A673 (cell line): ENCODE measurements at regions not wholly inside any gene's neighbourhood (a gene's known extent, or its start where the extent isn't known, plus 50 kb on each side); places are given as distances from the start of the nearest gene placed in this dataset.

Experiments used
- BruUV-seq: library from RNA; stranded (reverse); fragments of 400-500 nt; replicated peaks from 2 replicates; lab custom pipeline; 2021; lab: Mats Ljungman, UMichigan
- CTCF ChIA-PET: fragments of 300-600 bp; sonication (Branson Sonifier 250); formaldehyde crosslinking; loops from one replicate; lab custom pipeline; 2022; ENCODE audit warnings: antibody characterized with exemption; lab: Charles Lee
- POLR2A ChIA-PET: fragments of 300-600 bp; sonication (Branson Sonifier 250); formaldehyde crosslinking; loops from one replicate; lab custom pipeline; 2022; ENCODE audit warnings: antibody characterized with exemption; ENCODE audit not compliant: low non-redundant PET; lab: Charles Lee
- DNase-seq: peaks from one replicate; pipeline ENCODE4 v3.0.0-alpha.2; 2015; ENCODE audit warnings: low spot score
- H3K27ac ChIP-seq: fragments of 200-600 bp; sonication (generic); 2 replicates; pipeline ENCODE4 v1.5.1; 2016; ENCODE audit warnings: mixed run types, low read depth, mild to moderate bottlenecking, mixed read lengths, antibody characterized with exemption, low read length; ENCODE audit not compliant: poor library complexity, severe bottlenecking
- H3K27me3 ChIP-seq: fragments of 200-600 bp; sonication (generic); replicated peaks from 2 replicates; pipeline ENCODE4 v1.6.1; 2017; ENCODE audit warnings: mixed run types, low read depth, mild to moderate bottlenecking, mixed read lengths, antibody characterized with exemption, low read length; ENCODE audit not compliant: insufficient read depth, poor library complexity
- H3K36me3 ChIP-seq: fragments of 200-600 bp; sonication (generic); 2 replicates; pipeline ENCODE4 v1.6.1; 2016; ENCODE audit warnings: mixed run types, mild to moderate bottlenecking, mixed read lengths, antibody characterized with exemption, low read length; ENCODE audit not compliant: insufficient read depth, poor library complexity, severe bottlenecking
- H3K4me1 ChIP-seq: fragments of 200-600 bp; sonication (generic); 2 replicates; pipeline ENCODE4 v1.6.1; 2017; ENCODE audit warnings: mixed run types, mild to moderate bottlenecking, mixed read lengths, antibody characterized with exemption, low read length; ENCODE audit not compliant: insufficient read depth, poor library complexity, severe bottlenecking
- H3K4me3 ChIP-seq: fragments of 200-600 bp; sonication (generic); 2 replicates; pipeline ENCODE4 v1.5.1; 2016; ENCODE audit warnings: low read depth, mixed run types, mild to moderate bottlenecking, mixed read lengths, low read length; ENCODE audit not compliant: poor library complexity, severe bottlenecking
- H3K9me3 ChIP-seq: fragments of 200-600 bp; sonication (generic); 2 replicates; pipeline ENCODE4 v1.6.1; 2016; ENCODE audit warnings: mixed run types, low read depth, mild to moderate bottlenecking, mixed read lengths, antibody characterized with exemption, low read length; ENCODE audit not compliant: poor library complexity, severe bottlenecking
- CTCF ChIP-seq: fragments of 300-800, 200-600 bp; sonication (generic); conservative IDR thresholded peaks from 2 replicates; pipeline ENCODE4 v1.5.1; 2017; ENCODE audit warnings: low read depth, mild to moderate bottlenecking, antibody characterized with exemption, low read length, moderate library complexity, mixed read lengths
- EZH2 ChIP-seq: fragments of 200-600 bp; sonication (generic); IDR thresholded peaks from 2 replicates; pipeline ENCODE4 v1.6.1; 2017; ENCODE audit warnings: borderline replicate concordance, low read depth, mild to moderate bottlenecking, mixed read lengths, antibody characterized with exemption, low read length; ENCODE audit not compliant: poor library complexity, severe bottlenecking
- intact Hi-C: fragments of 100-400 bp; cut with micrococcal nuclease; formaldehyde crosslinking; loops from one replicate; pipeline ENCODE4 v1.10.0; 2022; ENCODE audit not compliant: unreplicated experiment

- no peak for DNase-seq
- TF ChIP-seq CTCF = no peak
- Histone ChIP-seq H3K27ac (no peak overlapping the region), H3K36me3 (no peaks in the 10 kb centered on the region), H3K4me1 (no peaks in the 10 kb centered on the region), H3K9me3 (no peaks in the 10 kb centered on the region), H3K4me3 (no peak overlapping the region), H3K27me3 (no peaks in the 10 kb centered on the region)
- POLR2A ChIA-PET = no interaction called here
- BruUV-seq = no TSS peak
- intact Hi-C loops = no loop called here
- CTCF ChIA-PET = no interaction called here
These were observed 82.5 kb upstream of the MMADHC start for GRCh38 chr2:149670086-149670485.

- POLR2A ChIA-PET = no interaction called here
- no peak overlapping the region for H3K27ac ChIP-seq
- DNase-seq = no peak
- CTCF ChIA-PET = no interaction called here
- intact Hi-C loops = no loop called here
- no peaks in the 10 kb centered on the region for H3K27me3 ChIP-seq
- H3K36me3 ChIP-seq = no peaks in the 10 kb centered on the region
- H3K4me1 ChIP-seq = no peaks in the 10 kb centered on the region
- TF ChIP-seq EZH2 (no peak), CTCF (no peak)
- BruUV-seq = no TSS peak
- no peak overlapping the region for H3K4me3 ChIP-seq
- H3K9me3 ChIP-seq = no peaks in the 10 kb centered on the region
These were observed 79.3 kb upstream of the MMADHC start for GRCh38 chr2:149666809-149667320.

- BruUV-seq = no TSS peak
- CTCF ChIA-PET = no interaction called here
These were observed 77.3 kb upstream of the MMADHC start for GRCh38 chr2:149664896-149665295.

More at GRCh38 chr2:149664896-149665295, 77.3 kb upstream of the MMADHC start:
- TF ChIP-seq CTCF = no peak
- TF ChIP-seq EZH2 = no peak
- POLR2A ChIA-PET = no interaction called here
- no peaks in the 10 kb centered on the region for H3K36me3 ChIP-seq
- no peaks in the 10 kb centered on the region for H3K9me3 ChIP-seq
- no peak overlapping the region for H3K27ac ChIP-seq
- intact Hi-C loops = no loop called here
- H3K4me1 ChIP-seq = no peaks in the 10 kb centered on the region
- DNase-seq = no peak
- no peaks in the 10 kb centered on the region for H3K27me3 ChIP-seq
- H3K4me3 ChIP-seq = no peak overlapping the region
